Neuronal stem cell (in vitro differentiated cells): ENCODE measurements at regions not wholly inside any gene's neighbourhood (a gene's known extent, or its start where the extent isn't known, plus 50 kb on each side); places are given as distances from the start of the nearest gene placed in this dataset.

Experiments
- DNase-seq: peaks from one replicate; pipeline ENCODE4 v3.0.0-alpha.2; 2013; ENCODE audit warnings: low spot score
- H2AFZ ChIP-seq: one replicate; pipeline ENCODE4 v1.6.1; 2013; ENCODE audit warnings: mild to moderate bottlenecking, low read length, inconsistent platforms
- H2AK5ac ChIP-seq: 2 replicates; pipeline ENCODE4 v1.6.1; 2013; ENCODE audit warnings: low read depth, mild to moderate bottlenecking, inconsistent platforms, low read length, moderate library complexity, mixed read lengths
- H2BK120ac ChIP-seq: 2 replicates; pipeline ENCODE4 v1.6.1; 2013; ENCODE audit warnings: low read depth, mild to moderate bottlenecking, inconsistent platforms, low read length, moderate library complexity, mixed read lengths
- H2BK12ac ChIP-seq: one replicate; pipeline ENCODE4 v1.6.1; 2013; ENCODE audit warnings: low read length, inconsistent platforms
- H2BK15ac ChIP-seq: 2 replicates; pipeline ENCODE4 v1.6.1; 2013; ENCODE audit warnings: mild to moderate bottlenecking, low read length, inconsistent platforms, mixed read lengths
- H2BK5ac ChIP-seq: one replicate; pipeline ENCODE4 v1.6.1; 2013; ENCODE audit warnings: inconsistent platforms, mild to moderate bottlenecking, low read length, moderate library complexity
- H3K14ac ChIP-seq: one replicate; pipeline ENCODE4 v1.6.1; 2013; ENCODE audit warnings: low read length, inconsistent platforms
- H3K18ac ChIP-seq: 2 replicates; pipeline ENCODE4 v1.6.1; 2013; ENCODE audit warnings: low read length, inconsistent platforms
- H3K23ac ChIP-seq: 2 replicates; pipeline ENCODE4 v1.6.1; 2013; ENCODE audit warnings: low read depth, mild to moderate bottlenecking, mixed read lengths, low read length, inconsistent platforms; ENCODE audit not compliant: poor library complexity
- H3K27ac ChIP-seq: replicated peaks from 3 replicates; pipeline ENCODE4 v1.5.1; 2013; ENCODE audit warnings: low read length, inconsistent platforms
- H3K27me3 ChIP-seq, 3 experiments: 2 replicates each; pipeline ENCODE4 v1.6.1; 2013; ENCODE audit warnings: low read length in 3 of 3, mild to moderate bottlenecking in 2 of 3, inconsistent platforms in 1 of 3, low read depth in 1 of 3, mixed read lengths in 1 of 3, moderate library complexity in 1 of 3; ENCODE audit not compliant: control insufficient read depth in 3 of 3, insufficient read depth in 3 of 3
- H3K36me3 ChIP-seq, 2 donors: replicated peaks in 1 of 2; 2 replicates each; pipeline ENCODE4 v1.6.1; 2013; ENCODE audit warnings: low read length in 2 of 2; ENCODE audit not compliant: control insufficient read depth in 2 of 2, insufficient read depth in 2 of 2
- H3K4ac ChIP-seq: 2 replicates; pipeline ENCODE4 v1.6.1; 2013; ENCODE audit warnings: inconsistent platforms, mild to moderate bottlenecking, low read length, moderate library complexity
- H3K4me1 ChIP-seq, 2 donors: 1 replicate in 1 of 2; 2 replicates in 1 of 2; pipeline ENCODE4 v1.6.1; 2013; ENCODE audit warnings: low read length in 2 of 2, low read depth in 1 of 2; ENCODE audit not compliant: control insufficient read depth in 2 of 2, insufficient read depth in 1 of 2
- H3K4me2 ChIP-seq: one replicate; pipeline ENCODE4 v1.6.1; 2013; ENCODE audit warnings: mild to moderate bottlenecking, low read length, inconsistent platforms; ENCODE audit not compliant: insufficient read depth, poor library complexity, severe bottlenecking
- H3K4me3 ChIP-seq, 2 donors: 2 replicates each; pipeline ENCODE4 v1.5.1; 2013; ENCODE audit warnings: low read length in 2 of 2, mild to moderate bottlenecking in 2 of 2, inconsistent platforms in 1 of 2, moderate library complexity in 1 of 2
- H3K79me1 ChIP-seq: one replicate; pipeline ENCODE4 v1.6.1; 2013; ENCODE audit warnings: low read depth, mild to moderate bottlenecking, inconsistent platforms, low read length, moderate library complexity
- H3K9ac ChIP-seq: one replicate; pipeline ENCODE4 v1.6.1; 2013; ENCODE audit warnings: mild to moderate bottlenecking, low read depth, low read length, inconsistent platforms; ENCODE audit not compliant: poor library complexity
- H3K9me3 ChIP-seq, 2 donors: replicated peaks in 1 of 2; 2 replicates each; pipeline versions ENCODE3 to v1.6.1; 2013; ENCODE audit warnings: low read length in 2 of 2, mild to moderate bottlenecking in 2 of 2, inconsistent platforms in 1 of 2, low read depth in 1 of 2, mixed read lengths in 1 of 2, moderate library complexity in 1 of 2; ENCODE audit not compliant: control insufficient read depth in 2 of 2, insufficient read depth in 1 of 2
- H4K8ac ChIP-seq: one replicate; pipeline ENCODE4 v1.6.1; 2013; ENCODE audit warnings: low read depth, mild to moderate bottlenecking, inconsistent platforms, low read length, moderate library complexity
- H4K91ac ChIP-seq: one replicate; pipeline ENCODE4 v1.6.1; 2013; ENCODE audit warnings: low read length, low read depth, mild to moderate bottlenecking, inconsistent platforms; ENCODE audit not compliant: poor library complexity
- WGBS, 2 donors: extraction: QIAGEN DNeasy Blood & Tissue Kit; methylation state at CpG; one replicate each; pipeline ENCODE4 v1.1.7; 2013; ENCODE audit warnings: missing lambda C conversion rate in 2 of 2, mixed read lengths in 1 of 2; ENCODE audit not compliant: insufficient read length in 2 of 2, insufficient replicate concordance in 1 of 2; ENCODE audit errors: extremely low coverage in 2 of 2; 5-methylcytosine and 5-hydroxymethylcytosine counted together

- no CpG with 5 or more reads among the region's 17 CpGs for WGBS, 2 donors
- H2AK5ac ChIP-seq = no peak overlapping the region
Measured at GRCh38 chr9:126159430-126160060, 167.1 kb upstream of the MVB12B start.

GRCh38 chr9:126160067-126160853, 166.4 kb upstream of the MVB12B start:
- no peaks in the 10 kb centered on the region for H3K9me3 ChIP-seq
- H3K4me3 ChIP-seq = no peak overlapping the region
- no peak overlapping the region for H4K91ac ChIP-seq
- H3K23ac ChIP-seq = no peak overlapping the region
- no peak overlapping the region for H2BK12ac ChIP-seq
- no peaks in the 10 kb centered on the region for H3K36me3 ChIP-seq
- H3K4ac ChIP-seq = no peak overlapping the region
- no peak overlapping the region for H4K8ac ChIP-seq
- H3K18ac ChIP-seq = no peak overlapping the region
- peaks cover 0 to 7% (median 0%) of the 10 kb centered on the region in 3 experiments for H3K27me3 ChIP-seq
- H3K14ac ChIP-seq = no peak overlapping the region
- no peaks in the 10 kb centered on the region for H3K79me1 ChIP-seq
- H3K9ac ChIP-seq = no peak overlapping the region
- DNase-seq = no peak
- H2BK120ac ChIP-seq = no peak overlapping the region
- no CpG with 5 or more reads among the region's 10 CpGs for WGBS, 2 donors
- H3K4me1 ChIP-seq = no peaks in the 10 kb centered on the region
- no peak overlapping the region for H2BK5ac ChIP-seq
- no peak overlapping the region for H2BK15ac ChIP-seq
- H3K27ac ChIP-seq = no peak overlapping the region
- H2AFZ ChIP-seq = no peak overlapping the region
- H3K4me2 ChIP-seq = no peak overlapping the region
- no peak overlapping the region for H2AK5ac ChIP-seq

More at GRCh38 chr9:126159430-126160060, 167.1 kb upstream of the MVB12B start:
- Histone ChIP-seq H3K9me3 (no peaks in the 10 kb centered on the region), H4K91ac (no peak overlapping the region), H3K9ac (no peak overlapping the region), H3K36me3 (no peaks in the 10 kb centered on the region), H2AFZ (no peak overlapping the region), H3K4me1 (no peaks in the 10 kb centered on the region), H3K4me3 (no peak overlapping the region), H3K23ac (no peak overlapping the region), H2BK15ac (no peak overlapping the region), H3K18ac (peak overlapping the region; percentile 3), H3K79me1 (no peaks in the 10 kb centered on the region), H3K4ac (no peak overlapping the region), H3K27ac (no peak overlapping the region), H3K4me2 (no peak overlapping the region), H2BK120ac (no peak overlapping the region), H3K27me3 (peaks cover 0 to 3% (median 0%) of the 10 kb centered on the region in 3 experiments), H2BK5ac (no peak overlapping the region), H2BK12ac (no peak overlapping the region), H4K8ac (no peak overlapping the region), H3K14ac (no peak overlapping the region)
- no peak for DNase-seq

DNA sequence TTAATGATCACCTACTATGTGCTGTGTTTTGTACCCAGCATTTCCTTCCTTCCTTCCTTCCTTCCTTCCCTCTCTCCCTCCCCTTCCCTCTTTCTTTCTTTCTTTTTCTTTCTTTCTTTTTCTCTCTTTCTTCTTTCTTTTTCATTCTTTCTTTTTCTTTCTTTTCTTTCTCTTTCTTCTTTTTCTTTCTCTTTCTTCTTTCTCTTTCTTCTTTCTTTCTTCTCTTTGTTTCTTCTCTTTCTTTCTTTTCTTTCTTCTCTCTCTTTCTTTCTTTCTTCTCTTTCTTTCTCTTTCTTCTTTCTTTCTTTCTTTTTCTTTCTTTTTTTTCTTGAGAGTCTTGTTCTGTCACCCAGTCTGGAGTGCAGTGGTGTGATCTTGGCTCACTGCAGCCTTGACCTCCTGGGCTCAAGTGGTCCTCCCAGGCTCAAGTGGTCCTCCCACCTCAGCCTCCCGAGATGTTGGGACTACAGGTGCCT, 165.7 kb upstream of the MVB12B start:
- H3K23ac ChIP-seq = no peak overlapping the region
- no peak overlapping the region for H2BK5ac ChIP-seq
- no peak overlapping the region for H2BK15ac ChIP-seq
- H3K9me3 ChIP-seq = no peaks in the 10 kb centered on the region
- H3K79me1 ChIP-seq = no peaks in the 10 kb centered on the region
- no peak overlapping the region for H3K9ac ChIP-seq
- no CpG with 5 or more reads among the region's 1 CpG for WGBS, 2 donors
- no peak overlapping the region for H2AFZ ChIP-seq
- H3K14ac ChIP-seq = no peak overlapping the region
- H4K8ac ChIP-seq = no peak overlapping the region
- no peak for DNase-seq
- H3K36me3 ChIP-seq = no peaks in the 10 kb centered on the region
- H4K91ac ChIP-seq = no peak overlapping the region
- H3K4me2 ChIP-seq = no peak overlapping the region
- H3K18ac ChIP-seq = no peak overlapping the region
- no peak overlapping the region for H3K27ac ChIP-seq
- peaks cover 0 to 10% (median 0%) of the 10 kb centered on the region in 3 experiments for H3K27me3 ChIP-seq
- H3K4me1 ChIP-seq = no peaks in the 10 kb centered on the region
- H3K4me3 ChIP-seq = no peak overlapping the region
- no peak overlapping the region for H3K4ac ChIP-seq
- H2BK12ac ChIP-seq = no peak overlapping the region
- no peak overlapping the region for H2BK120ac ChIP-seq
- no peak overlapping the region for H2AK5ac ChIP-seq
